Head of caudate nucleus (tissue), 42 donors: ENCODE measurements at regions not wholly inside any gene's neighbourhood (a gene's known extent, or its start where the extent isn't known, plus 50 kb on each side); places are given as distances from the start of the nearest gene placed in this dataset.
"Not testable (repeated sequence)": the region's sequence is repeated elsewhere in the genome, so short reads cannot be mapped to it uniquely, and the experiment has no call there.

ENCODE experiments used
- DNase-seq, 42 donors: peaks; one replicate each; pipeline versions ENCODE4 v3.0.0 to v3.0.0-alpha.2; 2020 to 2021; ENCODE audit warnings: mixed read lengths in 7 of 42
- intact Hi-C: fragments of 100-400 bp; cut with DNase I; formaldehyde crosslinking; loops from one replicate; pipeline ENCODE4 v1.15.0; 2022

- intact Hi-C loops = no loop called here
- no peak for DNase-seq
Observed at GRCh38 chr9:103068753-103069152, 73.6 kb downstream of the CYLC2 start.

GRCh38 chr9:103078581-103078980, 83.4 kb downstream of the CYLC2 start:
- intact Hi-C loops = no loop called here
- no peak for DNase-seq

GRCh38 chr9:103082494-103082893, 87.4 kb downstream of the CYLC2 start:
- no peak for DNase-seq
- intact Hi-C loops = no loop called here

GRCh38 chr9:103089357-103089756, 94.2 kb downstream of the CYLC2 start:
- no peak for DNase-seq
- intact Hi-C loops = no loop called here

- intact Hi-C loops = no loop called here
- no peak for DNase-seq
Observed at GRCh38 chr9:103104101-103104500, 109.0 kb downstream of the CYLC2 start.

GRCh38 chr9:103116246-103116645, 121.1 kb downstream of the CYLC2 start:
- intact Hi-C loops = no loop called here
- DNase-seq = no peak

- intact Hi-C loops = no loop called here
- no peak for DNase-seq
Observed at GRCh38 chr9:103126494-103126893, 131.4 kb downstream of the CYLC2 start.

GRCh38 chr9:103139891-103140290, 144.8 kb downstream of the CYLC2 start:
- DNase-seq = no peak
- intact Hi-C loops = no loop called here

GRCh38 chr9:103152473-103152872, 157.3 kb downstream of the CYLC2 start:
- intact Hi-C loops = no loop called here
- no peak for DNase-seq

- no peak for DNase-seq
- intact Hi-C loops = no loop called here
Observed at GRCh38 chr9:103167530-103167929, 172.4 kb downstream of the CYLC2 start.

- intact Hi-C loops = no loop called here
- DNase-seq = no peak
Observed at GRCh38 chr9:103168254-103168653, 173.1 kb downstream of the CYLC2 start.

GRCh38 chr9:103169798-103170197, 174.7 kb downstream of the CYLC2 start:
- intact Hi-C loops = no loop called here

GRCh38 chr9:103183701-103184171, 188.6 kb downstream of the CYLC2 start:
- intact Hi-C loops = no loop called here

More at GRCh38 chr9:103169798-103170197, 174.7 kb downstream of the CYLC2 start:
- DNase-seq = no peak

GRCh38 chr9:103186959-103187358, 191.8 kb downstream of the CYLC2 start:
- DNase-seq = no peak

More at GRCh38 chr9:103183701-103184171, 188.6 kb downstream of the CYLC2 start:
- no peak for DNase-seq

GRCh38 chr9:103188781-103189350, 193.7 kb downstream of the CYLC2 start:
- no peak for DNase-seq
- intact Hi-C loops = no loop called here

More at GRCh38 chr9:103186959-103187358, 191.8 kb downstream of the CYLC2 start:
- intact Hi-C loops = no loop called here

- intact Hi-C loops = no loop called here
- DNase-seq = no peak
Observed at GRCh38 chr9:103193992-103194391, 198.9 kb downstream of the CYLC2 start.

GRCh38 chr9:103203172-103203571, 208.0 kb downstream of the CYLC2 start:
- no peak for DNase-seq
- intact Hi-C loops = no loop called here

- intact Hi-C loops, DNase-seq: not testable (repeated sequence)
Observed at GRCh38 chr9:103205881-103206585, 210.9 kb downstream of the CYLC2 start.

- intact Hi-C loops = no loop called here
- DNase-seq = no peak
Observed at GRCh38 chr9:103210607-103211006, 215.5 kb downstream of the CYLC2 start.

GRCh38 chr9:103215197-103215596, 220.1 kb downstream of the CYLC2 start:
- intact Hi-C loops = no loop called here
- DNase-seq = no peak
